ENCODE measurements at regions not wholly inside any gene's neighbourhood (a gene's known extent, or its start where the extent isn't known, plus 50 kb on each side); places are given as distances from the start of the nearest gene placed in this dataset.

GRCh38 chr5:61621202-61621650 is 289.2 kb downstream of the ZSWIM6 start:
- 82% methylated on average over 7 of the region's 7 CpGs for WGBS (ENCODE audit: insufficient coverage)
- peaks cover 23% of the 10 kb centered on the region for H3K4me1 ChIP-seq (ENCODE audit: control insufficient read depth, insufficient read depth, low read length)
- no peaks in the 10 kb centered on the region for H3K9me3 ChIP-seq (replicated peaks; ENCODE audit: control insufficient read depth, low read depth, low read length)
- H3K36me3 ChIP-seq (ENCODE audit: control insufficient read depth, insufficient read depth, low read length) = no peaks in the 10 kb centered on the region
- no peak overlapping the region for H3K4me3 ChIP-seq (ENCODE audit: low read length)
- no peak for DNase-seq
- no peaks in the 10 kb centered on the region for H3K27me3 ChIP-seq (ENCODE audit: control insufficient read depth, insufficient read depth, low read length)
- H3K27ac ChIP-seq (ENCODE audit: low read length) = no peak overlapping the region

- Histone ChIP-seq H3K9me3 (replicated peaks; ENCODE audit: control insufficient read depth, low read depth, low read length) (no peaks in the 10 kb centered on the region), H3K27me3 (ENCODE audit: control insufficient read depth, insufficient read depth, low read length) (peaks cover 3% of the 10 kb centered on the region), H3K27ac (ENCODE audit: low read length) (no peak overlapping the region), H3K4me3 (ENCODE audit: low read length) (no peak overlapping the region), H3K36me3 (ENCODE audit: control insufficient read depth, insufficient read depth, low read length) (no peaks in the 10 kb centered on the region), H3K4me1 (ENCODE audit: control insufficient read depth, insufficient read depth, low read length) (peaks cover 29% of the 10 kb centered on the region)
- 86% methylated on average over 2 of the region's 2 CpGs for WGBS (ENCODE audit: insufficient coverage)
- no peak for DNase-seq
These were observed 290.1 kb downstream of the ZSWIM6 start for GRCh38 chr5:61622156-61622555.

- Histone ChIP-seq H3K9me3 (replicated peaks; ENCODE audit: control insufficient read depth, low read depth, low read length) (no peaks in the 10 kb centered on the region), H3K27ac (ENCODE audit: low read length) (no peak overlapping the region), H3K4me3 (ENCODE audit: low read length) (no peak overlapping the region), H3K36me3 (ENCODE audit: control insufficient read depth, insufficient read depth, low read length) (no peaks in the 10 kb centered on the region), H3K27me3 (ENCODE audit: control insufficient read depth, insufficient read depth, low read length) (peaks cover 3% of the 10 kb centered on the region), H3K4me1 (ENCODE audit: control insufficient read depth, insufficient read depth, low read length) (peaks cover 28% of the 10 kb centered on the region)
- no peak for DNase-seq
- no CpG with 5 or more reads among the region's 5 CpGs for WGBS (ENCODE audit: insufficient coverage)
These were observed 291.5 kb downstream of the ZSWIM6 start for GRCh38 chr5:61623401-61624069.

DNA sequence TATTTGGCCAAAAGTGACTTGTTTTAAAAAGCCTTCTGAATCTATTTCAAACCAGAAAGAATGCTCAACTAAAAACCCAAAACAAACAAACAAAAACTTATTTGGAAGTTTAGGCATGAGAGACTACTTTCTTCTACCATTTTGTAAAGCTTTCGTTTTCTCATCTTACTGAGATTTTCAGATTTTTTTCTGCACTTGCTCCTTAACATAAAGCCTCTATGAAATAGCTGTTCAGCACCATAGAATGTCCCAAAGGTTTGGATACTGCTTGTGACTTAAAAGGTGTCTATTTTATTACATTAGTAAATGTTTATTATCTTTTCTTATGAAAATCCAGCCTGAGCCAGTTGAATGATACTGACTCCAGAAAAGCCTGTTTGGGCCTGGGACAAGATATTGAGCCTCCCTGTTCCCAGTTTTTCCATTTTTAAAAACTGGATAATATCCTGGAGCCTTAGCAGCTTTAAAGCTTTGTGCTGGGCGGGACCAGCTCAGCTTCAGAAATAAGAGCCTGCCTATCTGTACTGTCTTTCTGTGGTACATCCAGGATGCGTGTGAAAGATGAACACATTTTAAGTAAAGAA is 292.6 kb downstream of the ZSWIM6 start:
- Histone ChIP-seq H3K4me3 (ENCODE audit: low read length) (no peak overlapping the region), H3K27ac (ENCODE audit: low read length) (no peak overlapping the region), H3K9me3 (replicated peaks; ENCODE audit: control insufficient read depth, low read depth, low read length) (no peaks in the 10 kb centered on the region), H3K27me3 (ENCODE audit: control insufficient read depth, insufficient read depth, low read length) (peaks cover 3% of the 10 kb centered on the region), H3K4me1 (ENCODE audit: control insufficient read depth, insufficient read depth, low read length) (peaks cover 24% of the 10 kb centered on the region), H3K36me3 (ENCODE audit: control insufficient read depth, insufficient read depth, low read length) (no peaks in the 10 kb centered on the region)
- 50% methylated on average over 2 of the region's 3 CpGs for WGBS (ENCODE audit: insufficient coverage)
- DNase-seq = no peak

- WGBS (ENCODE audit: insufficient coverage) = 36% methylated on average over 6 of the region's 11 CpGs
- peaks cover 21% of the 10 kb centered on the region for H3K4me1 ChIP-seq (ENCODE audit: control insufficient read depth, insufficient read depth, low read length)
- no peaks in the 10 kb centered on the region for H3K36me3 ChIP-seq (ENCODE audit: control insufficient read depth, insufficient read depth, low read length)
- peak overlapping the region; percentile 75 for H3K4me3 ChIP-seq (ENCODE audit: low read length)
- peak overlapping the region; percentile 47 for H3K27ac ChIP-seq (ENCODE audit: low read length)
- DNase-seq = no peak
- H3K27me3 ChIP-seq (ENCODE audit: control insufficient read depth, insufficient read depth, low read length) = peaks cover 3% of the 10 kb centered on the region
- no peaks in the 10 kb centered on the region for H3K9me3 ChIP-seq (replicated peaks; ENCODE audit: control insufficient read depth, low read depth, low read length)
These were observed 293.1 kb downstream of the ZSWIM6 start for GRCh38 chr5:61625137-61625561.

DNA sequence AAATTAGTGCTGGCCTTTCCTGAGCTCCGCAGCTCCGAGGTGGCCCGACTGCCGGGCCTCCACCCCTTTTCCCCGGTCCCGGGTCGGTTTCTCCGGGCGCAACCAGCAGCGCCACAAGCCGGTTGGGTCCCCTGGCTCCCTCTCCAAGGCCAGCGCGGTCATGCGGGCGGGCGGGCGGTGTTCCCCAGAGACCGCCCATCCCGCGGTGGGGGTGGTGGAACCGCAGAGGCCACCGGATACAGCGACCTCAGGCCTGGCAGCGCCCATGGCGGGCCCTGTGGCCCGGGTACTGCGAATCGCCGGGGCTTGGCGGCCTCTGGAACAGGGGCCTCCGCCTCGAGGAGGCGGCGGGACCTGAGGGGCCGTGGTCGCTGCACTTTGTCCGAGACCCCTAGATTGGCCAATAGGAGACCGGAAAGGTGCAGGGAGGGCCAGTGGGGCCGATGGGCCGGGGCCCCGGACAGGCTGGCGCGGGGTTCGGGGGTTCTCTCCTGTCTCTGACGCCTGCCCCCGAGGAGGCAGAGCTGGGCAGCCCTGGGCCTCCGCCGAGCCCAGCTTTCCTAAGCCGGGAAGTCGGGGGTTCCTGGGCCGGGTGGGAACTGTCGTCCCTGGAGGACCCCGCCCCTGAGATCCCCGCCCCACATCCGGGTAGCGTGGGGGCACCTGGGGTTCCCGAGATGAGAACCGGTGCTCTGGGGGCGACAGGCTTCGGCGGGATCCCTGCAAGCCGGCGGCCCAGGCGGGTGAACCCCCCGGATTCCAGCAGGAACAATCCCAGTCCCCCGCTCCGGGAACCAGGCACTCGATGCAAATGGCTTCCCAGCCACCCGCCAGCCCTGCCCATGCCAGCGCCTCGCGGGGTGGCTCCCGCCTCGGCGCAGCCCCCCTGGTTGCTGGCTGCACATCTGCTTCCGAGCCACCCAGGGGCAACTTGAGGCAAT is 293.9 kb downstream of the ZSWIM6 start:
- Histone ChIP-seq H3K27me3 (ENCODE audit: control insufficient read depth, insufficient read depth, low read length) (peaks cover 3% of the 10 kb centered on the region), H3K4me1 (ENCODE audit: control insufficient read depth, insufficient read depth, low read length) (peaks cover 21% of the 10 kb centered on the region), H3K9me3 (replicated peaks; ENCODE audit: control insufficient read depth, low read depth, low read length) (no peaks in the 10 kb centered on the region), H3K4me3 (ENCODE audit: low read length) (peak overlapping the region; percentile 75), H3K36me3 (ENCODE audit: control insufficient read depth, insufficient read depth, low read length) (no peaks in the 10 kb centered on the region), H3K27ac (ENCODE audit: low read length) (peak overlapping the region; percentile 47)
- peak; percentile 59 for DNase-seq
- 3% methylated on average over 76 of the region's 76 CpGs for WGBS (ENCODE audit: insufficient coverage)

- DNase-seq = no peak
- Histone ChIP-seq H3K36me3 (ENCODE audit: control insufficient read depth, insufficient read depth, low read length) (no peaks in the 10 kb centered on the region), H3K9me3 (replicated peaks; ENCODE audit: control insufficient read depth, low read depth, low read length) (no peaks in the 10 kb centered on the region), H3K4me3 (ENCODE audit: low read length) (peak overlapping the region; percentile 75), H3K4me1 (ENCODE audit: control insufficient read depth, insufficient read depth, low read length) (peaks cover 26% of the 10 kb centered on the region), H3K27ac (ENCODE audit: low read length) (peak overlapping the region; percentile 42), H3K27me3 (ENCODE audit: control insufficient read depth, insufficient read depth, low read length) (peaks cover 3% of the 10 kb centered on the region)
- WGBS (ENCODE audit: insufficient coverage) = 36% methylated on average over 5 of the region's 10 CpGs
These were observed 294.7 kb downstream of the ZSWIM6 start for GRCh38 chr5:61626639-61627282.

GRCh38 chr5:61627531-61627930 is 295.5 kb downstream of the ZSWIM6 start:
- Histone ChIP-seq H3K27ac (ENCODE audit: low read length) (no peak overlapping the region), H3K9me3 (replicated peaks; ENCODE audit: control insufficient read depth, low read depth, low read length) (no peaks in the 10 kb centered on the region)
- 50% methylated on average over 1 of the region's 2 CpGs for WGBS (ENCODE audit: insufficient coverage)

DNA sequence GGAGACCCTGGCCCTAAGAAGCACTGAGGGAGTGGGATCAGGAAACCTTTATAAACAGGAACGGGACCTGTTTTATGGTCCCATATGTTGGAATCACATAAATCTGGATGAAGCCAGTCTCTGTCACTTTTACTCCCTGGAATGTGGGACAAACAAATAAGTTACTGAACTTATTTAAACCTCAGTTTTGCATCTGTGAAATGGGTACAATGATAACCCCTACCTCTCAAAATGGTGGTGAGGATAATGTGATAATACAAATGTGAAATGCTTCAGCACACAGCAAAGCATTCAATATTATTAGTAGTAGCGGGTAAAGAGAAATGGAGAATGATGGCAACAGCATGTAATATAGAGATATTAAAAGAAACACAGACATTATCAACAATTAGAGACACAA is 298.9 kb downstream of the ZSWIM6 start:
- H3K9me3 ChIP-seq (replicated peaks; ENCODE audit: control insufficient read depth, low read depth, low read length) = no peaks in the 10 kb centered on the region
- peaks cover 19% of the 10 kb centered on the region for H3K4me1 ChIP-seq (ENCODE audit: control insufficient read depth, insufficient read depth, low read length)
- H3K4me3 ChIP-seq (ENCODE audit: low read length) = no peak overlapping the region
- H3K27me3 ChIP-seq (ENCODE audit: control insufficient read depth, insufficient read depth, low read length) = peaks cover 3% of the 10 kb centered on the region
- H3K27ac ChIP-seq (ENCODE audit: low read length) = peak overlapping the region; percentile 69
- no peaks in the 10 kb centered on the region for H3K36me3 ChIP-seq (ENCODE audit: control insufficient read depth, insufficient read depth, low read length)
- WGBS (ENCODE audit: insufficient coverage) = no CpG with 5 or more reads among the region's 2 CpGs
- no peak for DNase-seq

More at GRCh38 chr5:61627531-61627930, 295.5 kb downstream of the ZSWIM6 start:
- DNase-seq = no peak
- Histone ChIP-seq H3K36me3 (ENCODE audit: control insufficient read depth, insufficient read depth, low read length) (no peaks in the 10 kb centered on the region), H3K4me1 (ENCODE audit: control insufficient read depth, insufficient read depth, low read length) (peaks cover 30% of the 10 kb centered on the region), H3K4me3 (ENCODE audit: low read length) (no peak overlapping the region), H3K27me3 (ENCODE audit: control insufficient read depth, insufficient read depth, low read length) (peaks cover 3% of the 10 kb centered on the region)
